GM12874 (cell line): ENCODE measurements at regions not wholly inside any gene's neighbourhood (a gene's known extent, or its start where the extent isn't known, plus 50 kb on each side); places are given as distances from the start of the nearest gene placed in this dataset.

Experiments
- TF ChIP-seq, protein P1 (sequence below): IDR thresholded peaks from 2 replicates; pipeline ENCODE4 v1.5.1; 2011; ENCODE audit warnings: low read depth, mild to moderate bottlenecking, control low read depth, low read length, moderate library complexity; ENCODE audit not compliant: insufficient read depth

DNA sequence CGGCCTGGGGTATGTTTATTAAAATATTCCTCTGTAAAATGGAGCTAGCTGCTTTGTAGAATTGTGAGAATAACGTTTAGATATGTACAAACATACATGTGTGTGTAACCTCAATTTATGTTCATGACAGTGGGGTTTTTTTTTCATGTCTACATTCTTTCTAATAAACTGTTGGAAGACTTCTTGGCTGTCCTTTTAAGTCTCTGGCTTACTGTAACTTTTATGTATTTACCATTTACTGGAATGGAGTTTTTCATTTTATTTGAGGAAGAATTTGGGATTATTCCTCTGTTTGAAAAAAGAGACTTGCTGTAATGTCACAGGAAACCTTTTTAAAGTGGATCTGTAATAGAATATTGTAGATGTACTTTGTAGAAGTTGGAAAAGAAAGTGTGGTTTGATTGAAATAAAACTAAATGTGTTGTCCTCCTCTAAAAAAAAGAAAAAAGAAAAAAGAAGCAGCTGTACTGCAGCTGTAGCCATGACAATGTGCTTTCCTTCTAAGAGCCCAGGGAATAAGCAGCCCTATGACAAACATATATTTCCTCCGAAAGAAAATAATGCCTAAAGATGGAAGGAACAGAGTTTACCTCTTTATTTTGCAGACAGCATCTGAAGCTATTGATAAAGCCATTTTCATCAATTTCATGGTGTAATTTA lies 71.2 kb upstream of the FREM1 start:
- TF ChIP-seq, protein P1, sequence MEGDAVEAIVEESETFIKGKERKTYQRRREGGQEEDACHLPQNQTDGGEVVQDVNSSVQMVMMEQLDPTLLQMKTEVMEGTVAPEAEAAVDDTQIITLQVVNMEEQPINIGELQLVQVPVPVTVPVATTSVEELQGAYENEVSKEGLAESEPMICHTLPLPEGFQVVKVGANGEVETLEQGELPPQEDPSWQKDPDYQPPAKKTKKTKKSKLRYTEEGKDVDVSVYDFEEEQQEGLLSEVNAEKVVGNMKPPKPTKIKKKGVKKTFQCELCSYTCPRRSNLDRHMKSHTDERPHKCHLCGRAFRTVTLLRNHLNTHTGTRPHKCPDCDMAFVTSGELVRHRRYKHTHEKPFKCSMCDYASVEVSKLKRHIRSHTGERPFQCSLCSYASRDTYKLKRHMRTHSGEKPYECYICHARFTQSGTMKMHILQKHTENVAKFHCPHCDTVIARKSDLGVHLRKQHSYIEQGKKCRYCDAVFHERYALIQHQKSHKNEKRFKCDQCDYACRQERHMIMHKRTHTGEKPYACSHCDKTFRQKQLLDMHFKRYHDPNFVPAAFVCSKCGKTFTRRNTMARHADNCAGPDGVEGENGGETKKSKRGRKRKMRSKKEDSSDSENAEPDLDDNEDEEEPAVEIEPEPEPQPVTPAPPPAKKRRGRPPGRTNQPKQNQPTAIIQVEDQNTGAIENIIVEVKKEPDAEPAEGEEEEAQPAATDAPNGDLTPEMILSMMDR: no peak

DNA sequence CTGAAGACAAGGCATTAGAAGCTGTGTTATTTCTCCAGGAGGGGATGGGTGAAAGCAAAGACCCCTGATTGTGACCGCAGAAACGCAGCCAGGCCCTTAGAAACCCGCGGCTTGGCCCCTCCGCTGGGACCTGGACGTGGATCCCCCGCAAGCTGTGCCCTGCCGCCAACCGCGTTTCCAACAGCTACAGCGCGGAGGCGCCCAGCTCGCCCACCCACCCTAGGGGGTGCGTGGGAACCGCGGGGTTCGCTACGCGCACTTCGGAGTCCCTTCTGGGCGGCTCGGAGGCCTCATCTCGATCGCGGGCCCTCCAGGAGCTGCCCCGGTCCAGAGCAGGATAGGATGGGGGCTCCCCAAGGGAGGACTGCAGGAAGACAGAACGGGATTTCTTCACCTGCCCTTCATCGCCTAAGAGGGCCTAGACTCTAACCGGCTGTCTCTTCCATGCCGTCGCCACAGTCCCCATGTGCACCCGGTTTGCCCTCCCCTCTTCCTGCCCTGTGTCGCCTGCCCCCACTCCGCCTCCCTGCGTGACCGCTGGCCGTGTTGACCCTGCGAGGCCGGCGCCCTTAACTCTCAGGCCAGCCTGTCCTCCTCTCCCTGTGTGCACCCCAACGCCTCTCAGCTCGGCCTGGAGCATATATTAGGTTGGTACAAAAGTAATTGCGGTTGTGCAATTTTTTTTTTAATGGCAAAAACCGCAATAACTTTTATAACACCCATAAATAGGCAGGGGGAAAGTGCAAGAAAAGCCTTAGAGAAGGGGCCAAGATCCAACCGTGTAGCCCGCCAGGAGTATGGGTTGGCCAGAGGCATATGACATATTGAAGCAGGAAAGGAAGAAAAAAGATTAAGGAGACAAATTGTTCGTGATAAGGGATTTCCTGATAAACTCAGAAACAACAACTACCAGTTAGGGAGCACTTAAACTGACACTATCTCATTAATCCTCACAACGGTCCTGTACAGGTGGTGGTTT lies 68.1 kb upstream of the FREM1 start:
- TF ChIP-seq, protein P1: no peak

DNA sequence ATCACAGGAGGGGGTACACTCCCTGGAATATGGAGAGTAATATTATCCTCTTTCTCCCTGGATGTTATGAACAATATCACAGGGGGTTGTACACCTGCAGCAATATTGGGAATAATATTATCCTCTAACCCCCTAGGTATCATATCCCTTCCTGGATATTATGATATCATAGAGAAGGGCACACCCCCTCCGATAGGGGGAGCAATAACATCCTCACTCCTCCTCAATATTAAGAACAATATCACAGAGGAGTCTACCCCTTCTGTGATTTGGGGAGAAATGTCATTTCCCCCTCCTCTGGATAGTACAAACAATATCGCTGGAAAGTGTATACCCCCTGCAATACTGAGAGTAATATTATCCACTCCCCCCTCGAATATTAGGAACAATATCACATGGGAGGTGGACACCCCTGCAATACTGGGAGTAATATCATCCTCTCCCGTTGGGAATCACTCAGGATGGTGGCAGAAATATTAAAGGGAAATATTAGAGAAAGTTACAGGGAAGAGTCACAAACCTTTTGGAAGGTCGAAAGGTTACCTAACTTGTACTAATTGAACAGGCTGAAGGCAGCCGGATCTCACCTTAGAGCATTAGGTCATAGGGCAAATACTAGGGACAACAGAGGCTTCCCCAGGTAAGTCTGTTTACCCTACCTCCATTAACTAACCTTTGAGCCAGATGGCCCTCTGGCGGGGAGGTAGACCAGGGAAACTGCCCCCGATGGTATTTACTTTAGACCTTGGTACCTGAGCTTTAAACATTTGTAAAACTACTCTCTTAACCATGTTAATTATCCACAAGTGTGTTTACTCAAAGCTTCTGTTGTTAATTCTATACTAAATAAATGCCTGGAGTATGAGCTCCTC lies 57.5 kb upstream of the FREM1 start:
- TF ChIP-seq, protein P1: no peak

DNA sequence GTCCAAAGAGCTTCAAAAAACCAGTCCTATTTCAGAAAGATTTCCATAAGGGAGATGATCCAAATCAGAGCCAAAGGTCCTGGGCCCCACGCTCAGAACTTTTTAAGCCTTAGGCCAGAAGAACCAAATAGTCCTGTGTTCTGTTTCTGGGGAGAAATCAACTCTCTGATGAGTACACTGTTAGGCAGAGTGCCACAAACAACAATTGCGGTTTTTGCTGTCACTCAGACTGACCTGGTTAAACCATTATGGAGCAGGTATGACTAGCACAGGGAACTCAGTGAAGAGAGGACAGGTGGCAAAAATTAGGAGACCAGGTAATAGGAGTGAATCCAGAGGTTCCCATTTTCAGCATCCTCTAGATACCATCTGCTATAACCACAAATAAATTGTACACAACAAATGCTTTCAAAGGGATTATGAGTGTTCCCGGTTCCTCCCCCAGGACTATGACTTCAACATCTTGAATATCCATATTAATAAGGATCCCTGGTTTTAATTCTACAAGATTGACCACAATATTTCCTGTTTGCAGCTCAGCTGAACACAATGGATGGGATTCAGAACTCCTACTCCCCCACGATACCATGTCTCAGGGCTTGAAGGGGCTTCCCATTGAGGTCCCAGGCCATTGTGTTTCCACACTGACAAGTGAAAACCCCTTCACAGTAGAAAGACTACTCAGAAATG lies 52.1 kb upstream of the FREM1 start:
- TF ChIP-seq, protein P1: no peak

DNA sequence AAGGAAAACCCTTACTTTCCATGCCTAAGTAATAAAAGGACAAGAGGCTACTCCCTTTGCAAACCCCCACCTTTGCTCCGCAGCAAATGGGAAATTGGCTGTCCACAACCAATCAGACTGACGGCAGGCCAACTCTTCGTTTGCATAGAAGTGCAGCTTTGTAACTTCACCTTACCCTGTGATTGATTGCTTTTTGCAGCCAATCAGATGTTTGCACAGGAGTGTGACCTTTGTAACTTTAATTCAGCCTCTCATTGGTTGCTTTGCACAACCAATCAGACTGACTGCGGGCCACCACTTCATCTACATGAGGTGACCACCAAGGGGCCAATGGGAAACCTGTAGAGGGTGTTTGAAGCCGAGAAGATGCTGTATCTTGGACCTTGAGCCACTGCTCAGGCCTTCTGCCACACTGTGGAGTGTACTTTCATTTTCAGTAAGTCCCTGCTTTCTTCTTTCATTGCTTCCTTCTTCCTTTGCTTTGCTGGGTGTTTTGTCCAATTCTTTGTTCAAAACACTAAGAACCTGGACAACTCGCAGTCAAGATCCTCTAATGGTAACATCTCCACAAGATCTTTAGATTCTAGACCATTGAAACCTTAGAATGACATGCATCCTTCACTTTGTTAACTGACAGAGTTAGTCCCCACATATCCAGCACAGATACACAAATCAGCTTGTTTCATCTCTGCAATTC lies 51.3 kb upstream of the FREM1 start:
- TF ChIP-seq, protein P1: no peak

DNA sequence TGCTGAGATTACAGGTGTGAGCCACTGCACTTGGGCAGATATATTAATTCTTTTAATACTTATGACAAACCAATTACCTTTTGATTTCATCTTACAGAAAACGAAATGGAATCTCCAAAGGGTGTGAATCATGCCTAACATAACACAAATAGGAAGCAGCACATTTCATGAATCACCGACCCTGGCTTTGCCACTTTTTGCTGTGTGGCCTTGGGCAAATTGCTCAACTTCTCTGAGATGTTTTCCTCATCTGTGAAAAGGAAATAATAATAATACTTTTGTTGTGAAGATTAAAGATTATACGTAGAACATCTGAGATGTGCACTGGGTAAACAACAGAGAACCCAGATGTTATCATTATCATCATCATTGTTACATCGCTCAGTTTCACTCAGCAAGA lies 50.7 kb upstream of the FREM1 start:
- TF ChIP-seq, protein P1: no peak
